Panc1 (cell line): ENCODE measurements at regions not wholly inside any gene's neighbourhood (a gene's known extent, or its start where the extent isn't known, plus 50 kb on each side); places are given as distances from the start of the nearest gene placed in this dataset.

Source experiments
- ATAC-seq: fragments of 200-7000 bp; cut with Tn5 transposase; 2 replicates; pipeline ENCODE4 v1.9.1; 2020; ENCODE audit warnings: mild to moderate bottlenecking, moderate library complexity
- BruUV-seq: library from RNA; stranded (reverse); fragments of 400-500 nt; replicated peaks from 2 replicates; lab custom pipeline; 2021; lab: Mats Ljungman, UMichigan
- CTCF ChIA-PET: fragments of 300-600 bp; sonication (Branson Sonifier 250); formaldehyde crosslinking; loops from one replicate; lab custom pipeline; 2022; ENCODE audit warnings: antibody characterized with exemption; lab: Charles Lee
- POLR2A ChIA-PET: fragments of 300-600 bp; sonication (Branson Sonifier 250); formaldehyde crosslinking; loops from one replicate; lab custom pipeline; 2022; ENCODE audit warnings: antibody characterized with exemption; lab: Charles Lee
- DNase-seq: peaks from one replicate; pipeline ENCODE4 v3.0.0-alpha.2; 2010; ENCODE audit warnings: low read depth, low spot score
- H3K27ac ChIP-seq: 2 replicates; pipeline ENCODE4 v1.5.1; 2011; ENCODE audit warnings: mild to moderate bottlenecking, low read length, inconsistent platforms
- H3K27me3 ChIP-seq: fragments of 200-500 bp; sonication (Bioruptor generic); 2 replicates; pipeline ENCODE4 v1.6.0; 2014; ENCODE audit warnings: low read length, inconsistent platforms; ENCODE audit not compliant: control insufficient read depth, insufficient read depth
- H3K36me3 ChIP-seq: fragments of 200-500 bp; sonication (Bioruptor generic); 2 replicates; pipeline ENCODE4 v1.5.1; 2014; ENCODE audit warnings: inconsistent platforms, mild to moderate bottlenecking, low read length, moderate library complexity; ENCODE audit not compliant: control insufficient read depth, insufficient read depth
- H3K4me1 ChIP-seq: 2 replicates; pipeline ENCODE4 v1.5.1; 2011; ENCODE audit warnings: inconsistent platforms, mild to moderate bottlenecking, low read length, moderate library complexity; ENCODE audit not compliant: control insufficient read depth, insufficient read depth
- H3K4me3 ChIP-seq, 2 experiments: 2 replicates each; pipeline ENCODE4 v1.5.1; 2011 to 2012; ENCODE audit warnings: low read depth in 2 of 2, low read length in 2 of 2, mild to moderate bottlenecking in 2 of 2, inconsistent platforms in 1 of 2, moderate library complexity in 1 of 2
- H3K9me3 ChIP-seq: fragments of 200-500 bp; sonication (Bioruptor generic); 2 replicates; pipeline ENCODE4 v1.5.1; 2014; ENCODE audit warnings: low read depth, mild to moderate bottlenecking, inconsistent platforms, low read length, moderate library complexity; ENCODE audit not compliant: control insufficient read depth, insufficient read depth
- POLR2AphosphoS5 ChIP-seq: IDR thresholded peaks from 2 replicates; pipeline ENCODE4 v1.6.1; 2012; ENCODE audit warnings: mild to moderate bottlenecking, low read depth, low read length, moderate library complexity
- SIN3A ChIP-seq: IDR thresholded peaks from 2 replicates; pipeline ENCODE4 v1.6.1; 2012; ENCODE audit warnings: low read depth, mild to moderate bottlenecking, low read length, moderate library complexity, borderline replicate concordance; ENCODE audit not compliant: insufficient read depth
- TCF7L2 ChIP-seq: IDR thresholded peaks from 2 replicates; pipeline ENCODE4 v1.6.1; 2011; ENCODE audit warnings: mild to moderate bottlenecking, low read depth, low read length, inconsistent platforms
- in situ Hi-C: cut with HindIII; loops from 2 replicates; pipeline ENCODE4 v1.10.0; 2016; ENCODE audit warnings: low sequenced_read_pairs, low pct_unique_long_range_greater_than_20kb
- intact Hi-C: fragments of 100-400 bp; cut with micrococcal nuclease; formaldehyde crosslinking; loops from one replicate; pipeline ENCODE4 v1.10.0; 2022; ENCODE audit not compliant: unreplicated experiment
- TF ChIP-seq, protein P1 (sequence below), 2 experiments: IDR thresholded peaks; 2 replicates each; pipeline ENCODE4 v1.6.1; 2011 to 2012; ENCODE audit warnings: low read depth in 2 of 2, control low read depth in 1 of 2, low read length in 1 of 2, mild to moderate bottlenecking in 1 of 2, moderate library complexity in 1 of 2; ENCODE audit not compliant: insufficient read depth in 1 of 2
- TF ChIP-seq, protein P2 (sequence below): fragments of 450-650 bp; IDR thresholded peaks from 2 replicates; pipeline ENCODE4 v1.5.1; 2017; ENCODE audit warnings: mild to moderate bottlenecking

DNA sequence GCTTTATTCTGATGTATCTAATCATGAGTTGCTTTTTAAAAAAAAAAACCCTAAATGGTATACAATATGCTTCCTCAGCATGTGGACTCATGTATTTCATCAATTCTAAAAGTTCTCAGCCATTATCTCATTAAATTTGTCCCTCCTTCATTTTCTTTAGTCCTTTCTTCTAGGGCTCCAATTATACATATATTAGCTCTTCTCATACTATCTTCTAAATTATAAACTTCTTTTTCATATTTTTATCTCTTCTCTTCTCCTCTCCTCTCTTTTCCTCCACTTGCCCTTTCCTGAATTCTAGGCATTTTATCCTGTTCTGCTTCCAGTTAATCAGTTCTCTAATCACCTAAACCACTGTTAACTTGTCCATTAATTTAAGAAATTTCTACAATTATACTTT, 55.0 kb upstream of the IL33 start:
- DNase-seq = no peak
- no peak overlapping the region for H3K27ac ChIP-seq
- intact Hi-C loops (no loop called here), in situ Hi-C loops (no loop called here)
- H3K36me3 ChIP-seq = no peaks in the 10 kb centered on the region
- TF ChIP-seq TCF7L2 (no peak), SIN3A (no peak), POLR2AphosphoS5 (no peak)
- TF ChIP-seq, protein P1, sequence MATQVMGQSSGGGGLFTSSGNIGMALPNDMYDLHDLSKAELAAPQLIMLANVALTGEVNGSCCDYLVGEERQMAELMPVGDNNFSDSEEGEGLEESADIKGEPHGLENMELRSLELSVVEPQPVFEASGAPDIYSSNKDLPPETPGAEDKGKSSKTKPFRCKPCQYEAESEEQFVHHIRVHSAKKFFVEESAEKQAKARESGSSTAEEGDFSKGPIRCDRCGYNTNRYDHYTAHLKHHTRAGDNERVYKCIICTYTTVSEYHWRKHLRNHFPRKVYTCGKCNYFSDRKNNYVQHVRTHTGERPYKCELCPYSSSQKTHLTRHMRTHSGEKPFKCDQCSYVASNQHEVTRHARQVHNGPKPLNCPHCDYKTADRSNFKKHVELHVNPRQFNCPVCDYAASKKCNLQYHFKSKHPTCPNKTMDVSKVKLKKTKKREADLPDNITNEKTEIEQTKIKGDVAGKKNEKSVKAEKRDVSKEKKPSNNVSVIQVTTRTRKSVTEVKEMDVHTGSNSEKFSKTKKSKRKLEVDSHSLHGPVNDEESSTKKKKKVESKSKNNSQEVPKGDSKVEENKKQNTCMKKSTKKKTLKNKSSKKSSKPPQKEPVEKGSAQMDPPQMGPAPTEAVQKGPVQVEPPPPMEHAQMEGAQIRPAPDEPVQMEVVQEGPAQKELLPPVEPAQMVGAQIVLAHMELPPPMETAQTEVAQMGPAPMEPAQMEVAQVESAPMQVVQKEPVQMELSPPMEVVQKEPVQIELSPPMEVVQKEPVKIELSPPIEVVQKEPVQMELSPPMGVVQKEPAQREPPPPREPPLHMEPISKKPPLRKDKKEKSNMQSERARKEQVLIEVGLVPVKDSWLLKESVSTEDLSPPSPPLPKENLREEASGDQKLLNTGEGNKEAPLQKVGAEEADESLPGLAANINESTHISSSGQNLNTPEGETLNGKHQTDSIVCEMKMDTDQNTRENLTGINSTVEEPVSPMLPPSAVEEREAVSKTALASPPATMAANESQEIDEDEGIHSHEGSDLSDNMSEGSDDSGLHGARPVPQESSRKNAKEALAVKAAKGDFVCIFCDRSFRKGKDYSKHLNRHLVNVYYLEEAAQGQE (IDR thresholded peaks at IDR 0.05; ENCODE audit: insufficient read depth in 1 of 2, low read depth in 2 of 2, low read length in 1 of 2) = no peak
- TF ChIP-seq, protein P2, sequence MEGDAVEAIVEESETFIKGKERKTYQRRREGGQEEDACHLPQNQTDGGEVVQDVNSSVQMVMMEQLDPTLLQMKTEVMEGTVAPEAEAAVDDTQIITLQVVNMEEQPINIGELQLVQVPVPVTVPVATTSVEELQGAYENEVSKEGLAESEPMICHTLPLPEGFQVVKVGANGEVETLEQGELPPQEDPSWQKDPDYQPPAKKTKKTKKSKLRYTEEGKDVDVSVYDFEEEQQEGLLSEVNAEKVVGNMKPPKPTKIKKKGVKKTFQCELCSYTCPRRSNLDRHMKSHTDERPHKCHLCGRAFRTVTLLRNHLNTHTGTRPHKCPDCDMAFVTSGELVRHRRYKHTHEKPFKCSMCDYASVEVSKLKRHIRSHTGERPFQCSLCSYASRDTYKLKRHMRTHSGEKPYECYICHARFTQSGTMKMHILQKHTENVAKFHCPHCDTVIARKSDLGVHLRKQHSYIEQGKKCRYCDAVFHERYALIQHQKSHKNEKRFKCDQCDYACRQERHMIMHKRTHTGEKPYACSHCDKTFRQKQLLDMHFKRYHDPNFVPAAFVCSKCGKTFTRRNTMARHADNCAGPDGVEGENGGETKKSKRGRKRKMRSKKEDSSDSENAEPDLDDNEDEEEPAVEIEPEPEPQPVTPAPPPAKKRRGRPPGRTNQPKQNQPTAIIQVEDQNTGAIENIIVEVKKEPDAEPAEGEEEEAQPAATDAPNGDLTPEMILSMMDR = no peak
- H3K9me3 ChIP-seq = no peaks in the 10 kb centered on the region
- ChIA-PET POLR2A (no interaction called here), CTCF (no interaction called here)
- H3K4me1 ChIP-seq = no peaks in the 10 kb centered on the region
- no peak for ATAC-seq
- BruUV-seq = no TSS peak
- H3K27me3 ChIP-seq = no peaks in the 10 kb centered on the region
- no peak overlapping the region for H3K4me3 ChIP-seq

DNA sequence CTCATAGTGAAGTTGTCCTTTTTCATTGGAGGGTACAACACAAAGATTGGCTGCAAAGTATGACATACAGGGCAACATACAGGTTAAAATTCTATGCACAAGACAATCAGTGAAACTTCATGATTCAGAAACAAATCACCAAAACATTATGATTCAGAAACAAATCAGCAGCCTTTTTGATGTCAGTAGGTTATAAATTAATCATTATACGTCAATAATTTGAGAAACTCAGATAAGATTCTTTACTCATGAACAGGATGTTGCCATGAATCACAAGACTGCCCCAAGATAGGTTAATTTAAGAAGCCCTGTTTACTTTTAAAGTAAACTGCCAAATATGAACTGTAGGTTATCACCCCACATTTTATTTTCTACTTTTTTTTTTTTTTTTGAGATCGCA, 62.2 kb upstream of the IL33 start:
- CTCF ChIA-PET = no interaction called here
- no TSS peak for BruUV-seq
- TF ChIP-seq, protein P1 (IDR thresholded peaks at IDR 0.05; ENCODE audit: insufficient read depth in 1 of 2, low read depth in 2 of 2, low read length in 1 of 2) = no peak
- TF ChIP-seq SIN3A (no peak), TCF7L2 (no peak), POLR2AphosphoS5 (no peak)
- TF ChIP-seq, protein P2 = no peak
- no peak for ATAC-seq
- no peak for DNase-seq
- Histone ChIP-seq H3K4me1 (no peaks in the 10 kb centered on the region), H3K27ac (no peak overlapping the region), H3K36me3 (no peaks in the 10 kb centered on the region), H3K4me3 (no peak overlapping the region), H3K9me3 (no peaks in the 10 kb centered on the region), H3K27me3 (no peaks in the 10 kb centered on the region)
- in situ Hi-C loops (no loop called here), intact Hi-C loops (no loop called here)
- POLR2A ChIA-PET = interaction anchor here (0.6 kb wide), 1 partner anchor 137 kb away, joined by 5 read pairs; no protein-coding TSS in a partner anchor
